GM12864 (cell line): ENCODE measurements at regions not wholly inside any gene's neighbourhood (a gene's known extent, or its start where the extent isn't known, plus 50 kb on each side); places are given as distances from the start of the nearest gene placed in this dataset.
"Not testable (repeated sequence)": the region's sequence is repeated elsewhere in the genome, so short reads cannot be mapped to it uniquely, and the experiment has no call there.

ENCODE experiments used
- DNase-seq: peaks from one replicate; pipeline ENCODE4 v3.0.0-alpha.2; 2011; ENCODE audit warnings: low read depth
- H3K4me3 ChIP-seq: 2 replicates; pipeline ENCODE4 v1.5.1; 2011; ENCODE audit warnings: mild to moderate bottlenecking, low read depth, low read length, control low read depth
- TF ChIP-seq, protein P1 (sequence below): IDR thresholded peaks from 2 replicates; pipeline ENCODE4 v1.5.1; 2011; ENCODE audit warnings: low read depth, mild to moderate bottlenecking, moderate library complexity, low read length, control low read depth, inconsistent platforms; ENCODE audit errors: missing control alignments

GRCh38 chr3:26292780-26293179 is 329.8 kb upstream of the LRRC3B start:
- TF ChIP-seq, protein P1, sequence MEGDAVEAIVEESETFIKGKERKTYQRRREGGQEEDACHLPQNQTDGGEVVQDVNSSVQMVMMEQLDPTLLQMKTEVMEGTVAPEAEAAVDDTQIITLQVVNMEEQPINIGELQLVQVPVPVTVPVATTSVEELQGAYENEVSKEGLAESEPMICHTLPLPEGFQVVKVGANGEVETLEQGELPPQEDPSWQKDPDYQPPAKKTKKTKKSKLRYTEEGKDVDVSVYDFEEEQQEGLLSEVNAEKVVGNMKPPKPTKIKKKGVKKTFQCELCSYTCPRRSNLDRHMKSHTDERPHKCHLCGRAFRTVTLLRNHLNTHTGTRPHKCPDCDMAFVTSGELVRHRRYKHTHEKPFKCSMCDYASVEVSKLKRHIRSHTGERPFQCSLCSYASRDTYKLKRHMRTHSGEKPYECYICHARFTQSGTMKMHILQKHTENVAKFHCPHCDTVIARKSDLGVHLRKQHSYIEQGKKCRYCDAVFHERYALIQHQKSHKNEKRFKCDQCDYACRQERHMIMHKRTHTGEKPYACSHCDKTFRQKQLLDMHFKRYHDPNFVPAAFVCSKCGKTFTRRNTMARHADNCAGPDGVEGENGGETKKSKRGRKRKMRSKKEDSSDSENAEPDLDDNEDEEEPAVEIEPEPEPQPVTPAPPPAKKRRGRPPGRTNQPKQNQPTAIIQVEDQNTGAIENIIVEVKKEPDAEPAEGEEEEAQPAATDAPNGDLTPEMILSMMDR: no peak
- DNase-seq: no peak
- no peak overlapping the region for H3K4me3 ChIP-seq

GRCh38 chr3:26293329-26293844 is 329.2 kb upstream of the LRRC3B start:
- H3K4me3 ChIP-seq: no peak overlapping the region
- DNase-seq: no peak
- TF ChIP-seq, protein P1: no peak

DNA sequence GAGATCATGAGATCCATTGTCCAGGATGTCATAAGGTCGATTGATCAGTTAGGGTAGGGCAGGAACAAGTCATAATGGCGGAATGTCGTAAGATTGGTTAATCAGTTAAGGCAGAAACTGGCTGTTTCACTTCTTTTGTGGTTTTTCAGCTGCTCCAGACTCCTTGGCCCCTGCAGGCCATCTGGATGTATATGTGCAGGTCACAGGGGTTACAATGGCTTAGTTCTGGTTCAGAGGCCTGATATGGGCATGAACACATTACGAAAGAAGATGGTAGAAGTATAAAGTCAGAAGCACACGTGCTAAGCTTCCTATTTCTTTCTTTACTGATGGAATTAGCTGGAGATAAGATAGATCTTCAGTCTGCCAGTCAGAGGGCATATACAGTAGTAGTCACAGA is 315.4 kb upstream of the LRRC3B start:
- H3K4me3 ChIP-seq: no peak overlapping the region
- TF ChIP-seq, protein P1: no peak
- no peak for DNase-seq

DNA sequence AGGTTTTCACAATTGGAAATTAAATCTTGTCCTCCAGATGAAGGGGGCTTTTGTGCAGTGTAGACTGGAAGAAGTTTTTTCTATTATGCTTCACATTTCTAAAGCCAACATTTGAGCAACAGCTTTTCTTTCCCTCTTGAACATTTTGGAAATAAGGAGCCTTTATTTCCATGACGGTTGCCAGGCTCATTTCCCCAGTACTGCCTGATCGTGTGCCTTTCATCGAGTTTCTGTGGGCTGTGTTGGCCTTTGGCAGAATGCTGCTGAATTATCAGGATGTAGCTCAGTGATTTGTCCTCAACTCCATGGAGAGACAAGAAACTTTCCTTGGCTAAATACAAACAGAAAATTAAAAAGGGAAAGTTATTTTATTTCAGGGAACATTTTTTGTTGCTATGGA is 314.8 kb upstream of the LRRC3B start:
- TF ChIP-seq, protein P1: no peak
- no peak for DNase-seq
- no peak overlapping the region for H3K4me3 ChIP-seq

DNA sequence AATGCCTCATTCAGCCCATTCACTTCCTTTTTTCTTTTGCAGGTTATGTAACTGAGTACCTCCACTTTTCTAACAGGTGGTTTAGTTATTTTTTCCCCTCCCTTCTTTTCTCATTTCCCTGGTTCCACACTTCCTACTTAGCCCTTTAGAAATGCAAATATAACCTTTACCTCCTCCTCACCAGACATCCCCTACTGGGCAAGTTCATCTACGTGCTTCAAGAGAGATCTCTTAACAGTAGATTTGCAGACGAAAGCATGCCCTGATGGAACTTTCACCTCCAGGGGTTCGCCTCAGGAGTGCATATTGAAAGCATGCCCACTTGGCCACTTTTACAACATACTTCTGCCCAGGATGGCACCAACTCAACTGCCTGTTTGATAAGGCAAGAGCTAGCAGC is 314.1 kb upstream of the LRRC3B start:
- H3K4me3 ChIP-seq: no peak overlapping the region
- DNase-seq: no peak
- TF ChIP-seq, protein P1: no peak

GRCh38 chr3:26309536-26309935 is 313.0 kb upstream of the LRRC3B start:
- not testable (repeated sequence) for DNase-seq, H3K4me3 ChIP-seq

- TF ChIP-seq, protein P1: no peak
- no peak for DNase-seq
- H3K4me3 ChIP-seq: no peak overlapping the region
Measured at GRCh38 chr3:26312816-26313215, 309.8 kb upstream of the LRRC3B start.

DNA sequence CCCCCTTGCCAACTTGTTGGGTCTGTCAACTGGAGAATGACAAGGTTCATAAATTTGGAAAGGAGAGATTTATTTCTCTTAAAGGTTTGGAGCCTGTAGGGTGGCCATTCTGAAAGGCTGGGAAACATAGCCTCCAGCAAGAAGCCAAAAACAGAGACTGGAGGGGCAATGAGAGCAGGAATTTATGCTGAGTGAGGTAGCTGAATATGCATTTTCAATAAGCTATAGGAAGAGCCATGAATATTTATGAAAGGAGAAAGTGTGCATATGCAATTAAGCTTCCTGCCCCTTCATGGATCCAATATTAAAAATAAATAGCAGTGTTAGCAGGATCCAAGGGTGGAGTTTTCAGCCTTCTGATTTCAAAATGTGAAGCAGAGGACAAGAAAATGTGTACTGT is 306.1 kb upstream of the LRRC3B start:
- TF ChIP-seq, protein P1: no peak
- H3K4me3 ChIP-seq: no peak overlapping the region
- no peak for DNase-seq

DNA sequence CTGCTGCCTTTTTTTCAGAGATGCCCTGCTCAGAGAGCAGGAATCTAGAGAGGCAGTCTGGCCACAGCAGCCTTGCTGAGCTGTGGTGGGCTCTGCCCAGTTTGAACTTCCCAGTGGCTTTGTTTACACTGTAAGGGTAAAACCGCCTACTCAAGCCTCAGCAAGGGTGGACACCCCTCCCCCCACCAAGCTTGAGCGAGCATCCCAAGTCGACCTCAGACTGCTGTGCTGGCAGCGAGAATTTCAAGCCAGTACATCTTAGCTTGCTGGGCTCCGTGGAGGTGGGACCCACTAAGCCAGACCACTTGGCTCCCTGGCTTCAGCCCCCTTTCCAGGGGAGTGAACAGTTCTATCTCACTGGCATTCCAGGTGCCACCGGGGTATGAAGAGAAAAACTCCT is 298.8 kb upstream of the LRRC3B start:
- H3K4me3 ChIP-seq, DNase-seq: not testable (repeated sequence)
